Thoracic aorta (tissue), 2 donors: ENCODE measurements at regions not wholly inside any gene's neighbourhood (a gene's known extent, or its start where the extent isn't known, plus 50 kb on each side); places are given as distances from the start of the nearest gene placed in this dataset.
"Not testable (repeated sequence)": the region's sequence is repeated elsewhere in the genome, so short reads cannot be mapped to it uniquely, and the experiment has no call there.

Experiments
- ATAC-seq: fragments of 150-250 bp; one replicate; pipeline ENCODE4 v1.8.0; 2017; ENCODE audit warnings: low read depth; ENCODE audit not compliant: insufficient number of reproducible peaks, low FRiP score
- DNase-seq: peaks from one replicate; pipeline ENCODE4 v3.0.0-alpha.2; 2020; ENCODE audit warnings: low spot score
- H3K27ac ChIP-seq, 2 donors: fragments of 200-600 bp; sonication (generic); 1 replicate in 1 of 2; 2 replicates in 1 of 2; pipeline ENCODE4 v1.5.1; 2016; ENCODE audit warnings: mild to moderate bottlenecking in 2 of 2, moderate library complexity in 2 of 2
- H3K27me3 ChIP-seq: fragments of 200-600 bp; sonication (generic); replicated peaks from 2 replicates; pipeline ENCODE4 v1.6.0; 2016; ENCODE audit warnings: mild to moderate bottlenecking; ENCODE audit not compliant: insufficient read depth
- H3K36me3 ChIP-seq: fragments of 200-600 bp; sonication (generic); one replicate; pipeline ENCODE4 v1.5.1; 2016
- H3K4me1 ChIP-seq, 2 donors: fragments of 200-600 bp; sonication (generic); 1 replicate in 1 of 2; 2 replicates in 1 of 2; pipeline versions ENCODE4 v1.5.1 to v1.6.0; 2016; ENCODE audit warnings: low read depth in 2 of 2, mild to moderate bottlenecking in 1 of 2; ENCODE audit not compliant: control insufficient read depth in 1 of 2
- H3K4me3 ChIP-seq: fragments of 200-600 bp; sonication (generic); 2 replicates; pipeline ENCODE4 v1.5.1; 2016; ENCODE audit warnings: mild to moderate bottlenecking
- H3K9me3 ChIP-seq: fragments of 200-600 bp; sonication (generic); 2 replicates; pipeline ENCODE4 v1.5.1; 2016

- ATAC-seq, DNase-seq, H3K4me3 ChIP-seq: not testable (repeated sequence)
Observed at GRCh38 chr7:76807588-76808100, 180.6 kb upstream of the POMZP3 start.

GRCh38 chr7:76806460-76806859 lies 179.4 kb upstream of the POMZP3 start:
- not testable (repeated sequence) for H3K36me3 ChIP-seq, H3K4me1 ChIP-seq, ATAC-seq, H3K9me3 ChIP-seq, H3K27me3 ChIP-seq, DNase-seq
- Histone ChIP-seq H3K27ac (peak overlapping the region in 1 of 2 donors; percentile 60), H3K4me3 (peak overlapping the region; percentile 66)

More at GRCh38 chr7:76807588-76808100, 180.6 kb upstream of the POMZP3 start:
- not testable (repeated sequence) for H3K27me3 ChIP-seq, H3K4me1 ChIP-seq, H3K9me3 ChIP-seq, H3K36me3 ChIP-seq, H3K27ac ChIP-seq

DNA sequence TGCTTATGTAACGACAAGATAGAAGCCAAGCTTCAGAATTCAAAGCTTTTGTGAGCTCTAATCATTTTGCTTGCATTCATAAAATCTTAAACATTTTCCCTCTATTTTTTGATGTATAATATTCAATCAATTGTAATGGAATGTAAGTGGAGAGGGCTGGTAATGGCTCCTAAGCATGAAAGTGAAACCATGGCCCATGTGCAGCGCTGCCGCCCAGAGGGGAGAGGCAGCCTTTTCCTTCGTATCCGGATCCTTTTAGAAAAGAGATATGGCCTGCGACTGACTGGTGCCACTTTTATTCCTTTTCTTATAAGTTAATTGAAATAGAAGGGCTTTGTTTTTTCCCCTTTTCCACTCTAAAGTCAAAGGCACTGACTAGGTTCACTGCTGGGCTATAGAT lies 178.9 kb upstream of the POMZP3 start:
- not testable (repeated sequence) for H3K36me3 ChIP-seq, DNase-seq
- peak overlapping the region; percentile 66 for H3K4me3 ChIP-seq

GRCh38 chr7:76805262-76805661 lies 178.2 kb upstream of the POMZP3 start:
- Histone ChIP-seq H3K4me3 (peak overlapping the region; percentile 66), H3K27ac (peak overlapping the region; percentile 43 to 60)
- not testable (repeated sequence) for H3K4me1 ChIP-seq, H3K36me3 ChIP-seq, DNase-seq, H3K9me3 ChIP-seq, ATAC-seq, H3K27me3 ChIP-seq

More for the DNA sequence above, 178.9 kb upstream of the POMZP3 start:
- H3K27me3 ChIP-seq, H3K4me1 ChIP-seq, ATAC-seq, H3K9me3 ChIP-seq: not testable (repeated sequence)
- peak overlapping the region; percentile 43 to 60 for H3K27ac ChIP-seq

DNA sequence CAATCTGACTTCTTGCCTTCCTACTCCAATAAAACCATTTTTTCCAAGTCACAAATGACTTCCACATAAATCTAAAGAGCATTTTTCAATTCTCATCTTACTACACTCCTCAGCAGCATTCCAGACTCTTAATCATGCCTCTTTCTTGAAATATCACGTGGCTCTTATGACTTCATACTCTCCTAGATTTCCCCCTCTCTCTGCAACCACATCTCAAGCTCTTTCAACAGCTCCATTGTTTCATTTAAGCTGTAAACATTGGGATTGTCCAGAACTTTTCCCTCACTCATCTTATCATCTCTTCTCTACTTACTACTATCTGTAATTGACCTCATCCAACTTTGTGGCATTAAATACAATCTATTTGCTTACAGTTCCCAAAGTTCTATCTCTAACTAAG lies 170.6 kb upstream of the POMZP3 start:
- not testable (repeated sequence) for H3K4me3 ChIP-seq, DNase-seq, H3K9me3 ChIP-seq, ATAC-seq, H3K4me1 ChIP-seq, H3K27me3 ChIP-seq, H3K36me3 ChIP-seq, H3K27ac ChIP-seq

GRCh38 chr7:76780693-76781092 lies 153.6 kb upstream of the POMZP3 start:
- H3K9me3 ChIP-seq, ATAC-seq: not testable (repeated sequence)

GRCh38 chr7:76774279-76774678 lies 147.2 kb upstream of the POMZP3 start:
- not testable (repeated sequence) for H3K9me3 ChIP-seq, ATAC-seq, H3K27me3 ChIP-seq, H3K27ac ChIP-seq, H3K4me1 ChIP-seq, H3K36me3 ChIP-seq, DNase-seq, H3K4me3 ChIP-seq

More at GRCh38 chr7:76780693-76781092, 153.6 kb upstream of the POMZP3 start:
- not testable (repeated sequence) for H3K27me3 ChIP-seq, H3K36me3 ChIP-seq, DNase-seq, H3K27ac ChIP-seq, H3K4me1 ChIP-seq, H3K4me3 ChIP-seq

GRCh38 chr7:76771980-76772379 lies 144.9 kb upstream of the POMZP3 start:
- ATAC-seq, H3K36me3 ChIP-seq, H3K4me3 ChIP-seq, H3K9me3 ChIP-seq, H3K27me3 ChIP-seq, H3K27ac ChIP-seq, H3K4me1 ChIP-seq, DNase-seq: not testable (repeated sequence)

DNA sequence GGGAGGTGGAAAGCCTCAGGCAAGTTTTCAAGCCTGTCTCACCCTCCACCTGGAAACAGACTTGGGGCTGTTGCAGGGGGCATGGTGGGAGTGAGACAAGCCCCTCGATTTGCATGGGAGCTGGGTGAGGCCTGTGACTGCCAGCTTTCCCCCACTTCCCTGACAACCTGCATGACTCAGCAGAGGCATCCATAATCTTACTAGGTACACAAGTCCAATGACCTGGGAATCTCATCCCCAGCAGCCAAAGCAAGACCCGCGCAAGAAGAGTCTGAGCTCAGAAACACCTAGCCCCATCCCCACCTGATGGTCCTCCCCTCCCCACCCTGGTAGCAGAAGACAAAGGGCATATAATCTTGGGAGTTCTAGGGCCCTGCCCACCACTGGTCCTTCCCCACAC lies 136.9 kb upstream of the POMZP3 start:
- not testable (repeated sequence) for H3K4me1 ChIP-seq, ATAC-seq, H3K27me3 ChIP-seq, DNase-seq, H3K36me3 ChIP-seq, H3K27ac ChIP-seq, H3K4me3 ChIP-seq, H3K9me3 ChIP-seq

DNA sequence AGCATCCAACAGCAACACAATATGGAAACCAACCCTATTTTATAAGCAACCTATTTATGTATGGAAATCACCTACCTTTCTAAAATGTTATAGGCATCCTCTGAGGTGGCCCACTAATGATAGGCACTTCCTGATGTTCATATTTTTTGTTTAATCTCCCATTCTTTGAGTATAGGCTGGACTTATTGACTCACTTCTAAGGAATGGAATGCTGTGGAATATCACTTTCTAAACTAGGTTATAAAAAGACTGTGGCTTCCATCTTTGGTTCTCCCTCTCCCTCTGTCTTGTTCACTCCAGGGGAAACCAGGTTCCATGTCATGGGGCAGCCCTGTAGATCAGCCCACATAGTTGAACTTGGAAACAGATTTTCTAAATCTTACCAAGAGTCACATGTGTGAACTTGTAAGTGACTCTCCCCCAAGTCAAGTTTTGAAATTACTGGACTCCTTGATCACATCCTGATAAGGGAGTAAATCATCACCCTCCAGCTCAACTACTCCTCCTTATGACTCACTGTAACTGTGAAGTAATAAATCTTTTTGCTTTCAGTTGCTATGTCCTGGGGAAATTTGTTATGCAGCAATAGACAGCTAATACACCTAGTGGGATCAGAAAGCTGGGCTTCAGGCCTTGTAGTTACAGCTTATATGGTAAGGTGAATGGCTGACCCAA lies 133.6 kb upstream of the POMZP3 start:
- not testable (repeated sequence) for H3K27me3 ChIP-seq, H3K36me3 ChIP-seq, ATAC-seq, H3K4me3 ChIP-seq, DNase-seq, H3K4me1 ChIP-seq, H3K9me3 ChIP-seq, H3K27ac ChIP-seq

DNA sequence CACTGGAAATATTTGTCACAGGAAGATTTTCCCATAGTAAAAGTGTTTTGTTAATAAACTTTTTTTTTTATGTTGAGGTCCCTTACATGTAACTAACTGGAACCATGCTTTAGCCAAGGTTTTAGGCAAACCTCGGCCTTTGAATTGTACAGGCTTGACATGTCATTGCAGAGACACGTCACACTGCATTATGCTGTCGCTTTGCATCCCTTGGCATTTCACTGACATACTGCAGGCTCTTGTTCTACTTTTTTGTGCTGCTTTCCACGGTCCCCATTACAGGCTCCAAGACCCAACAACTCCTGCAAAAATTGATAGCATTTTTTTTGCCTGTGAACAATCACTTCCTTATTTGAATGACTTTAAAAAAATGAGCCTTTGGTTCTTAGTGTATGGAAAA lies 112.5 kb upstream of the POMZP3 start:
- not testable (repeated sequence) for DNase-seq, H3K9me3 ChIP-seq, H3K4me3 ChIP-seq, H3K36me3 ChIP-seq, H3K27me3 ChIP-seq, H3K4me1 ChIP-seq, ATAC-seq, H3K27ac ChIP-seq

DNA sequence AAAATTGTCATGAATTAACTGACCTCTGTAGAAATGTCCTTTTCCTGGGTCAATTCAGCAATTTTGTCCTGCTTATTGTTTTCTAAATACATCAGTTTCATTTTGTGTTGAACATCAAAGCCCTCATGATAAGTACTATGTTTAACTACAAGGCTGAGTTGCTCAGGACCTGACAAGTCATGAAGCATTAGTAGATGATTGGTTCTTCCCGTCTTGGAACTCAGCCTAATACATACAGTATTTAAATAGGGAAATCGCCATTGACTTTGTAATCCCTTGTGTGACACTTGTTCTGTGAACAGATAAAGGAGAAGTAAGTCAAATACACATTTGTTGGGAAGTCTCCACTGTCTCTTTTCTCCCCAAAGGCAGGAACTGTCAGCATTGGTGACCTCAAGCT lies 109.6 kb upstream of the POMZP3 start:
- not testable (repeated sequence) for H3K36me3 ChIP-seq, H3K27me3 ChIP-seq, H3K4me3 ChIP-seq, H3K4me1 ChIP-seq, ATAC-seq, H3K9me3 ChIP-seq, DNase-seq, H3K27ac ChIP-seq

DNA sequence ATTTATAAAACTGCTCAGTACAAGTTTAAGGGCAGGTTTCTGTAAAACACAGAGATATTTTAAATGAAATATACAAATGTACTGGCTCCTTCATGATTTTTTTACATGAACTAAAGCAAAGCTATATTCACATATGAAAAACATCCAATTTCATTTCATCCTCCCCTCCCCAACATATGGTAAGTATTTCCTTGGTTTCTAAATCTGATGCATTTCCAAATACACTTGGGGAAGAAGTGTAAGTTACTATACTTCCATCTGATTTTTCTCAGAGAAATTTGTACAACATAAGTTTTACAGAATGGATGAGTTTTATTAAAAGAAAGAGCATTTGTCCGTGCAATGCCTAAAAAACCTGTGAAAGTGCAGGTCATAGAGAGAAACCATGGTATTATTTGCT lies 109.0 kb upstream of the POMZP3 start:
- H3K4me1 ChIP-seq, H3K27me3 ChIP-seq, H3K27ac ChIP-seq, H3K9me3 ChIP-seq, DNase-seq, H3K4me3 ChIP-seq, ATAC-seq, H3K36me3 ChIP-seq: not testable (repeated sequence)
